DMS 273 (cell line): ENCODE measurements at regions not wholly inside any gene's neighbourhood (a gene's known extent, or its start where the extent isn't known, plus 50 kb on each side); places are given as distances from the start of the nearest gene placed in this dataset.

ENCODE experiments used
- DNase-seq: peaks from one replicate; lab custom pipeline; 2025; ENCODE audit not compliant: unreplicated experiment; lab: John Stamatoyannopoulos, UW

- no peak for DNase-seq
These were observed 58.3 kb upstream of the HES1 start for GRCh38 chr3:194077602-194078001.

GRCh38 chr3:194078045-194078821, 57.7 kb upstream of the HES1 start:
- DNase-seq, result no peak

GRCh38 chr3:194079702-194080172, 56.2 kb upstream of the HES1 start:
- DNase-seq, result no peak

- DNase-seq, result no peak
These were observed 55.5 kb upstream of the HES1 start for GRCh38 chr3:194080436-194080835.

- DNase-seq, result peak; percentile 29
These were observed 54.8 kb upstream of the HES1 start for GRCh38 chr3:194080913-194081800.

GRCh38 chr3:194081826-194082225, 54.1 kb upstream of the HES1 start:
- DNase-seq, result no peak

- peak; percentile 77 for DNase-seq
These were observed 53.0 kb upstream of the HES1 start for GRCh38 chr3:194082743-194083636.

GRCh38 chr3:194083637-194084224, 52.2 kb upstream of the HES1 start:
- peak; percentile 60 for DNase-seq

GRCh38 chr3:194084284-194084683, 51.7 kb upstream of the HES1 start:
- DNase-seq, result no peak
